CD14-positive monocyte (primary cell): ENCODE measurements at regions not wholly inside any gene's neighbourhood (a gene's known extent, or its start where the extent isn't known, plus 50 kb on each side); places are given as distances from the start of the nearest gene placed in this dataset.

Experiments used
- DNase-seq, 3 donors: peaks; one replicate each; pipeline ENCODE4 v3.0.0-alpha.2; 2011 to 2022
- H2AFZ ChIP-seq: 2 replicates; pipeline ENCODE4 v1.6.0; 2012; ENCODE audit warnings: mild to moderate bottlenecking, low read depth, low read length, inconsistent platforms; ENCODE audit not compliant: insufficient read depth, poor library complexity, severe bottlenecking
- H3K27ac ChIP-seq, 2 donors: 1 replicate in 1 of 2; 2 replicates in 1 of 2; pipeline ENCODE4 v1.5.1; 2012 to 2013; ENCODE audit warnings: low read length in 2 of 2, control low read depth in 1 of 2, inconsistent platforms in 1 of 2, low read depth in 1 of 2, mild to moderate bottlenecking in 1 of 2
- H3K27me3 ChIP-seq, 2 donors: one replicate each; pipeline versions ENCODE4 v1.6.0 to v1.6.1; 2011 to 2013; ENCODE audit warnings: low read length in 2 of 2; ENCODE audit not compliant: control insufficient read depth in 2 of 2, insufficient read depth in 2 of 2
- H3K36me3 ChIP-seq, 2 donors: replicated peaks in 1 of 2; 1 replicate in 1 of 2; 2 replicates in 1 of 2; pipeline versions ENCODE4 v1.5.1 to v1.6.1; 2012 to 2013; ENCODE audit warnings: low read length in 2 of 2, control low read depth in 1 of 2, inconsistent platforms in 1 of 2, mild to moderate bottlenecking in 1 of 2; ENCODE audit not compliant: insufficient read depth in 2 of 2, control insufficient read depth in 1 of 2
- H3K4me1 ChIP-seq, 2 donors: 1 replicate in 1 of 2; 2 replicates in 1 of 2; pipeline versions ENCODE4 v1.5.1 to v1.6.1; 2012 to 2013; ENCODE audit warnings: low read length in 2 of 2, control low read depth in 1 of 2, inconsistent platforms in 1 of 2, mild to moderate bottlenecking in 1 of 2, moderate library complexity in 1 of 2; ENCODE audit not compliant: insufficient read depth in 2 of 2, control insufficient read depth in 1 of 2
- H3K4me2 ChIP-seq: replicated peaks from 2 replicates; pipeline ENCODE3; 2012; ENCODE audit warnings: low read length, moderate library complexity, mild to moderate bottlenecking; ENCODE audit not compliant: poor library complexity, severe bottlenecking; ENCODE audit errors: extremely low read depth
- H3K4me3 ChIP-seq, 3 experiments: fragments of 200-600 bp in 1 of 3; sonication (generic) in 1 of 3; replicated peaks in 1 of 3; 1 replicate in 2 of 3; 2 replicates in 1 of 3; pipeline ENCODE4 v1.5.1; 2011 to 2013; ENCODE audit warnings: low read length in 3 of 3, mild to moderate bottlenecking in 3 of 3, control low read depth in 2 of 3, low read depth in 2 of 3, inconsistent platforms in 1 of 3, moderate library complexity in 1 of 3
- H3K79me2 ChIP-seq: 2 replicates; pipeline ENCODE4 v1.6.0; 2012; ENCODE audit warnings: mild to moderate bottlenecking, control low read depth, inconsistent platforms, low read length, moderate library complexity; ENCODE audit not compliant: insufficient read depth
- H3K9ac ChIP-seq: 2 replicates; pipeline ENCODE4 v1.6.0; 2017; ENCODE audit warnings: low read length, mild to moderate bottlenecking; ENCODE audit not compliant: insufficient read depth, poor library complexity, severe bottlenecking
- H3K9me3 ChIP-seq, 2 donors: replicated peaks in 1 of 2; 1 replicate in 1 of 2; 2 replicates in 1 of 2; pipeline versions ENCODE4 v1.5.1 to v1.6.1; 2012 to 2013; ENCODE audit warnings: low read length in 2 of 2, control low read depth in 1 of 2; ENCODE audit not compliant: control insufficient read depth in 1 of 2, insufficient read depth in 1 of 2
- H4K20me1 ChIP-seq: 2 replicates; pipeline ENCODE4 v1.6.0; 2012; ENCODE audit warnings: mild to moderate bottlenecking, low read length, control low read depth, moderate library complexity; ENCODE audit not compliant: insufficient read depth
- H3K27ac Mint-ChIP-seq, 7 donors: one replicate each; pipeline ENCODE4 v1.8.0; 2020; ENCODE audit warnings: mild to moderate bottlenecking in 7 of 7, mixed read lengths in 7 of 7, moderate library complexity in 6 of 7, inconsistent platforms in 2 of 7
- H3K27me3 Mint-ChIP-seq, 3 donors: one replicate each; pipeline ENCODE4 v1.8.0; 2021 to 2022; ENCODE audit warnings: low read depth in 3 of 3, mild to moderate bottlenecking in 3 of 3, mixed read lengths in 3 of 3, moderate library complexity in 3 of 3, inconsistent platforms in 1 of 3
- H3K36me3 Mint-ChIP-seq, 2 donors: one replicate each; pipeline ENCODE4 v1.8.0; 2020; ENCODE audit warnings: mixed read lengths in 2 of 2, inconsistent platforms in 1 of 2, mild to moderate bottlenecking in 1 of 2
- H3K4me1 Mint-ChIP-seq: one replicate; pipeline ENCODE4 v1.8.0; 2020; ENCODE audit warnings: mild to moderate bottlenecking, mixed read lengths
- H3K4me3 Mint-ChIP-seq, 2 donors: one replicate each; pipeline ENCODE4 v1.8.0; 2020; ENCODE audit warnings: mild to moderate bottlenecking in 2 of 2, mixed read lengths in 2 of 2, moderate library complexity in 1 of 2
- H3K9me3 Mint-ChIP-seq, 7 donors: one replicate each; pipeline ENCODE4 v1.8.0; 2020 to 2022; ENCODE audit warnings: mixed read lengths in 7 of 7, mild to moderate bottlenecking in 6 of 7, moderate library complexity in 6 of 7, inconsistent platforms in 2 of 7
- CTCF ChIP-seq: fragments of 200-600 bp; IDR thresholded peaks from one replicate; pipeline ENCODE4 v1.8.0; 2022; ENCODE audit warnings: antibody characterized with exemption, mild to moderate bottlenecking
- WGBS: methylation state at CpG from one replicate; pipeline ENCODE4 v1.1.5; 2013; ENCODE audit warnings: missing lambda C conversion rate; ENCODE audit not compliant: insufficient coverage; 5-methylcytosine and 5-hydroxymethylcytosine counted together
- intact Hi-C, 2 donors: fragments of 100-400 bp; cut with micrococcal nuclease; formaldehyde crosslinking; loops; one replicate each; pipeline versions ENCODE4 v1.15.0 to v1.15.1; 2023

- Histone ChIP-seq H4K20me1 (no peaks in the 10 kb centered on the region), H3K9me3 (no peaks in the 10 kb centered on the region), H3K4me3 (no peak overlapping the region), H2AFZ (no peak overlapping the region), H3K4me2 (no peak overlapping the region), H3K9ac (no peak overlapping the region), H3K27ac (no peak overlapping the region), H3K4me1 (no peaks in the 10 kb centered on the region), H3K79me2 (no peaks in the 10 kb centered on the region), H3K27me3 (no peaks in the 10 kb centered on the region), H3K36me3 (no peaks in the 10 kb centered on the region)
- no peak for TF ChIP-seq CTCF
- no peaks in the 10 kb centered on the region for H3K36me3 Mint-ChIP-seq
- no peak overlapping the region for H3K4me3 Mint-ChIP-seq
- intact Hi-C loops, result no loop called here
- H3K27ac Mint-ChIP-seq, result no peak overlapping the region
- no peak for DNase-seq
- H3K4me1 Mint-ChIP-seq, result no peaks in the 10 kb centered on the region
- WGBS, result 87% methylated on average over 2 of the region's 4 CpGs
- peaks cover 2 to 8% (median 3%) of the 10 kb centered on the region in 3 donors for H3K27me3 Mint-ChIP-seq
- H3K9me3 Mint-ChIP-seq, result peaks cover 0 to 3% (median 0%) of the 10 kb centered on the region in 7 donors
Observed at GRCh38 chr11:11675671-11676181, 53.9 kb upstream of the GALNT18 start.

- Histone ChIP-seq H3K4me3 (no peak overlapping the region), H3K27me3 (no peaks in the 10 kb centered on the region), H3K9me3 (no peaks in the 10 kb centered on the region), H3K27ac (no peak overlapping the region), H3K79me2 (no peaks in the 10 kb centered on the region), H3K4me1 (no peaks in the 10 kb centered on the region), H2AFZ (no peak overlapping the region), H4K20me1 (no peaks in the 10 kb centered on the region), H3K4me2 (no peak overlapping the region), H3K36me3 (no peaks in the 10 kb centered on the region), H3K9ac (no peak overlapping the region)
- no peak for TF ChIP-seq CTCF
- intact Hi-C loops, result no loop called here
- H3K36me3 Mint-ChIP-seq, result no peaks in the 10 kb centered on the region
- no peak for DNase-seq
- H3K27ac Mint-ChIP-seq, result no peak overlapping the region
- no peak overlapping the region for H3K4me3 Mint-ChIP-seq
- peaks cover 4 to 10% (median 6%) of the 10 kb centered on the region in 3 donors for H3K27me3 Mint-ChIP-seq
- H3K4me1 Mint-ChIP-seq, result no peaks in the 10 kb centered on the region
- whole genome bisulfite sequencing, result 89% methylated on average over 1 of the region's 8 CpGs
- H3K9me3 Mint-ChIP-seq, result no peaks in the 10 kb centered on the region
Observed at GRCh38 chr11:11672789-11673188, 51.0 kb upstream of the GALNT18 start.
